ENCODE measurements at regions not wholly inside any gene's neighbourhood (a gene's known extent, or its start where the extent isn't known, plus 50 kb on each side); places are given as distances from the start of the nearest gene placed in this dataset.

DNA sequence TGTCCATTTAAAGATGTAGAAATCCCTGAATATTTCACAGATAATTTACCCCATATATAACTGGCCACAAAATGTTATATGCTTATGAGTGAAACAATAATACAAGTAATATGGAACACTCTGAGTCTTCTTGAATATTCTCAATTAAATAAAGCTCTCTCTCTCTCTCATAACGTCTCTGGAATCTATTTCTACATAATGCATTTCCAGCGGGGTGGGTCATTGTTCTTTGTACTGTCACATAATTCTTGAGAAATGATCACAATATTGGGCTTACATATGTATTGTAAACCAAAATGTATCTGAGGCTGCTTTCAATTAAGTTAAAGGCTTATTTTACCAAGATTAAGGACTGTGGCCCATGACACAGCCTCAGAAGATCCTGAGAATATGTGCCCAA, 596.3 kb downstream of the FAT4 start:
- in situ Hi-C loops (cut with HindIII; ENCODE audit: extremely low pct_ligation_motif_present, low pct_unique_long_range_greater_than_20kb) = no loop called here
- TF ChIP-seq BRD4 (CRISPR knock-in tag; IDR thresholded peaks at IDR 0.05) (no peak), ZNF546 (CRISPR knock-in tag; conservative IDR thresholded peaks at IDR 0.05) (no peak), SRSF1 (optimal IDR thresholded peaks at IDR 0.05; ENCODE audit: low read depth, low read length) (no peak)
- TF ChIP-seq, protein P1, sequence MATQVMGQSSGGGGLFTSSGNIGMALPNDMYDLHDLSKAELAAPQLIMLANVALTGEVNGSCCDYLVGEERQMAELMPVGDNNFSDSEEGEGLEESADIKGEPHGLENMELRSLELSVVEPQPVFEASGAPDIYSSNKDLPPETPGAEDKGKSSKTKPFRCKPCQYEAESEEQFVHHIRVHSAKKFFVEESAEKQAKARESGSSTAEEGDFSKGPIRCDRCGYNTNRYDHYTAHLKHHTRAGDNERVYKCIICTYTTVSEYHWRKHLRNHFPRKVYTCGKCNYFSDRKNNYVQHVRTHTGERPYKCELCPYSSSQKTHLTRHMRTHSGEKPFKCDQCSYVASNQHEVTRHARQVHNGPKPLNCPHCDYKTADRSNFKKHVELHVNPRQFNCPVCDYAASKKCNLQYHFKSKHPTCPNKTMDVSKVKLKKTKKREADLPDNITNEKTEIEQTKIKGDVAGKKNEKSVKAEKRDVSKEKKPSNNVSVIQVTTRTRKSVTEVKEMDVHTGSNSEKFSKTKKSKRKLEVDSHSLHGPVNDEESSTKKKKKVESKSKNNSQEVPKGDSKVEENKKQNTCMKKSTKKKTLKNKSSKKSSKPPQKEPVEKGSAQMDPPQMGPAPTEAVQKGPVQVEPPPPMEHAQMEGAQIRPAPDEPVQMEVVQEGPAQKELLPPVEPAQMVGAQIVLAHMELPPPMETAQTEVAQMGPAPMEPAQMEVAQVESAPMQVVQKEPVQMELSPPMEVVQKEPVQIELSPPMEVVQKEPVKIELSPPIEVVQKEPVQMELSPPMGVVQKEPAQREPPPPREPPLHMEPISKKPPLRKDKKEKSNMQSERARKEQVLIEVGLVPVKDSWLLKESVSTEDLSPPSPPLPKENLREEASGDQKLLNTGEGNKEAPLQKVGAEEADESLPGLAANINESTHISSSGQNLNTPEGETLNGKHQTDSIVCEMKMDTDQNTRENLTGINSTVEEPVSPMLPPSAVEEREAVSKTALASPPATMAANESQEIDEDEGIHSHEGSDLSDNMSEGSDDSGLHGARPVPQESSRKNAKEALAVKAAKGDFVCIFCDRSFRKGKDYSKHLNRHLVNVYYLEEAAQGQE (IDR thresholded peaks at IDR 0.05; ENCODE audit: borderline replicate concordance in 1 of 2, low read depth in 1 of 2, low read length in 2 of 2) = no peak
- TF ChIP-seq, protein P2, sequence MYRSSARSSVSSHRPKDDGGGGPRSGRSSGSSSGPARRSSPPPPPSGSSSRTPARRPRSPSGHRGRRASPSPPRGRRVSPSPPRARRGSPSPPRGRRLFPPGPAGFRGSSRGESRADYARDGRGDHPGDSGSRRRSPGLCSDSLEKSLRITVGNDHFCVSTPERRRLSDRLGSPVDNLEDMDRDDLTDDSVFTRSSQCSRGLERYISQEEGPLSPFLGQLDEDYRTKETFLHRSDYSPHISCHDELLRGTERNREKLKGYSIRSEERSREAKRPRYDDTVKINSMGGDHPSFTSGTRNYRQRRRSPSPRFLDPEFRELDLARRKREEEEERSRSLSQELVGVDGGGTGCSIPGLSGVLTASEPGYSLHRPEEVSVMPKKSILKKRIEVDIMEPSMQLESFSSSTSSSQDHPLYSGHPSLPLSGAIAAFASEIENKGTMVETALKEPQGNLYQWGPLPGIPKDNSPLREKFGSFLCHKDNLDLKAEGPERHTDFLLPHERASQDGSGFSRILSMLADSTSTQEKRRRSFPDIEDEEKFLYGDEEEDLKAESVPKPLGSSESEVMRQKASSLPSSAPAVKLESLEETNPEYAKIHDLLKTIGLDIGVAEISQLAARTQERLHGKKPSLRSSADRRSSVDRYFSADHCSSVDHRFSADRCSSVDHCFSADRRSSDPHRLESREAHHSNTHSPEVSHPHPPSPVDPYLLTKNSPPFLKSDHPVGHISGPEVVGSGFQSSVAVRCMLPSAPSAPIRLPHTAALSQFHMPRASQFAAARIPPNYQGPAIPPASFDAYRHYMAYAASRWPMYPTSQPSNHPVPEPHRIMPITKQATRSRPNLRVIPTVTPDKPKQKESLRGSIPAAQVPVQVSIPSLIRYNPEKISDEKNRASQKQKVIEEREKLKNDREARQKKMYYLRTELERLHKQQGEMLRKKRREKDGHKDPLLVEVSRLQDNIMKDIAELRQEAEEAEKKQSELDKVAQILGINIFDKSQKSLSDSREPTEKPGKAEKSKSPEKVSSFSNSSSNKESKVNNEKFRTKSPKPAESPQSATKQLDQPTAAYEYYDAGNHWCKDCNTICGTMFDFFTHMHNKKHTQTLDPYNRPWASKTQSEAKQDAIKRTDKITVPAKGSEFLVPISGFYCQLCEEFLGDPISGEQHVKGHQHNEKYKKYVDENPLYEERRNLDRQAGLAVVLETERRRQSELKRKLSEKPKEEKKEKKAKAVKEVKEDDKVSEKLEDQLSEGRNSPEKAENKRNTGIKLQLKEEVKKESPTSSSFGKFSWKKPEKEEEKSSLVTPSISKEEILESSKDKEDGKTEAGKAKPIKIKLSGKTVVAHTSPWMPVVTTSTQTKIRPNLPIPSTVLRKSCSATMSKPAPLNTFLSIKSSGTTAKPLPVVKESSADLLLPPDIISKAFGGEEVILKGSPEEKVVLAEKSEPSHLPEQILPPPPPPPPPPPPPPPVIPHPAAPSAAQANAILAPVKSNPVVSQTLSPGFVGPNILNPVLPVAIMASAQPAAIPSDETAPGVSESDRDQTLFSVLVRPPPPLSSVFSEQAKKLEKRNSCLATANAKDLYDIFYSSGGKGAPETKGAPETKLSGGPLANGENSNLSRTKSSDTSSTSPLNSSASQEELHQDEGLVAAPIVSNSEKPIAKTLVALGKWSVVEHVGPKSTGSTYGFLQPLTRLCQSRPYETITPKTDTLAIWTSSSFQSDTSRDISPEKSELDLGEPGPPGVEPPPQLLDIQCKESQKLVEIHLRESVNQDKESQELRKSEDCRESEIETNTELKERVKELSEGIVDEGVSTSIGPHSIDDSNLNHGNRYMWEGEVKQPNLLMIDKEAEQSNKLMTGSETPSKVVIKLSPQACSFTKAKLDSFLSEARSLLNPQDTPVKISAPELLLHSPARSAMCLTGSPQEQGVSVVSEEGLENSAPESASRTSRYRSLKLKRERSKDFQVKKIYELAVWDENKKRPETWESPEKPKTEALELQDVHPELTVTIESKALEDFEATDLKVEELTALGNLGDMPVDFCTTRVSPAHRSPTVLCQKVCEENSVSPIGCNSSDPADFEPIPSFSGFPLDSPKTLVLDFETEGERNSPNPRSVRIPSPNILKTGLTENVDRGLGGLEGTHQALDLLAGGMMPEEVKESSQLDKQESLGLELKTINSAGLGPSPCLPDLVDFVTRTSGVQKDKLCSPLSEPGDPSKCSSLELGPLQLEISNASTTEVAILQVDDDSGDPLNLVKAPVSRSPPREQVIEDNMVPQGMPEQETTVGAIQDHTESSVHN (CRISPR knock-in tag; IDR thresholded peaks at IDR 0.05) = no peak

More for the DNA sequence above, 596.3 kb downstream of the FAT4 start:
- no peak for FAIRE-seq
- no peak overlapping the region for H2AFZ ChIP-seq (ENCODE audit: low read length)
- no peak overlapping the region for H3K9ac ChIP-seq (ENCODE audit: insufficient read depth, low read depth, low read length)
- H4K20me1 ChIP-seq (ENCODE audit: insufficient read depth, low read length) = no peaks in the 10 kb centered on the region
- no peaks in the 10 kb centered on the region for H3K36me3 ChIP-seq (replicated peaks in 1 of 2; ENCODE audit: control insufficient read depth in 1 of 2, insufficient read depth in 2 of 2, low read length in 2 of 2)
- H3K79me2 ChIP-seq (ENCODE audit: insufficient read depth, low read length) = no peaks in the 10 kb centered on the region
- H3K27me3 ChIP-seq (ENCODE audit: control insufficient read depth in 1 of 2, insufficient read depth in 2 of 2, low read length in 2 of 2) = no peaks in the 10 kb centered on the region
- no peak overlapping the region for H3K4me2 ChIP-seq (ENCODE audit: low read depth, low read length)
- no peak overlapping the region for H3K4me3 ChIP-seq (replicated peaks in 1 of 3; ENCODE audit: insufficient read depth in 1 of 3, low read depth in 2 of 3, low read length in 3 of 3)
- no peaks in the 10 kb centered on the region for H3K9me3 ChIP-seq (ENCODE audit: low read length)
- H3K27ac ChIP-seq (ENCODE audit: extremely low read length, insufficient read depth, low read length) = no peak overlapping the region
- intact Hi-C loops (cut with micrococcal nuclease; ENCODE audit: unreplicated experiment) = no loop called here
- 0% methylated on average over 2 of the region's 2 CpGs for WGBS (ENCODE audit: low lambda C conversion rate)
- no peaks in the 10 kb centered on the region for H3K4me1 ChIP-seq (ENCODE audit: insufficient read depth, low read length)
- BruUV-seq (replicated peaks) = no TSS peak
- ATAC-seq = no peak
- ChIA-PET POLR2A (no interaction called here), CTCF (ENCODE audit: low intra/inter-chr PET ratio, low total read pairs) (no interaction called here)
- DNase-seq (ENCODE audit: low spot score) = no peak
